Spleen (tissue), 7 donors: ENCODE measurements at regions not wholly inside any gene's neighbourhood (a gene's known extent, or its start where the extent isn't known, plus 50 kb on each side); places are given as distances from the start of the nearest gene placed in this dataset.

Source experiments
- POLR2A ChIP-seq, 3 donors: fragments of 450-650 bp; IDR thresholded peaks; one replicate each; pipeline ENCODE4 v1.5.1; 2017; ENCODE audit warnings: antibody characterized with exemption in 3 of 3, mild to moderate bottlenecking in 1 of 3
- TF ChIP-seq, protein P1 (sequence below), 11 experiments: fragments of 200-600 bp in 7 of 11; fragments of 450-650 bp in 4 of 11; sonication (generic) in 4 of 11; IDR thresholded peaks in 8 of 11; conservative IDR thresholded peaks in 3 of 11; 1 replicate in 7 of 11; 2 replicates in 4 of 11; pipeline versions ENCODE4 v1.4.0 to v1.8.0; 2016 to 2021; ENCODE audit warnings: antibody characterized with exemption in 11 of 11, inconsistent platforms in 4 of 11, mild to moderate bottlenecking in 1 of 11
- donor health status: DM: no; HTN: no; CAD: no; lungs with moderate emphysema.
- donor health status: DM: no; HTN: no; CAD: no.
- donor health status: DM: no; HTN: no; CAD: no.

DNA sequence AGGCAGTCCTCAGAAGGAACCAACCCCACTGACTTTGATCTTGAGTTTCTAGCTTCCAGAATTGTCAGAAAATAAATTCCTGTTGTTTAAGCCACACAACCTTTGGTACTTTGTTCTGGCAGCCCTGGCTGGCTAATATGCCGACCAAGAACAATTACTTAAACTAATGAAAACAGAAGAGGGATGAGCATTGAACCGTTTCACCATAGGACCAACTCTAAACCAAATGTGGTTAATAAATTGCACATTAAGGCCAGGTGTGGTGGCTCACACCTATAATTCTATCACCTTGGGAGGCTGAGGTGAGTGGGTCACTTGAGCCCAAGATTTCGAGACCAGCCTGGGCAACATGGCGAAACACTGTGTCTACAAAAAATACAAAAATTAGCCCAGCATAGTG, 160.9 kb upstream of the RAI14 start:
- TF ChIP-seq POLR2A (IDR thresholded peaks at IDR 0.05): no peak
- TF ChIP-seq, protein P1, sequence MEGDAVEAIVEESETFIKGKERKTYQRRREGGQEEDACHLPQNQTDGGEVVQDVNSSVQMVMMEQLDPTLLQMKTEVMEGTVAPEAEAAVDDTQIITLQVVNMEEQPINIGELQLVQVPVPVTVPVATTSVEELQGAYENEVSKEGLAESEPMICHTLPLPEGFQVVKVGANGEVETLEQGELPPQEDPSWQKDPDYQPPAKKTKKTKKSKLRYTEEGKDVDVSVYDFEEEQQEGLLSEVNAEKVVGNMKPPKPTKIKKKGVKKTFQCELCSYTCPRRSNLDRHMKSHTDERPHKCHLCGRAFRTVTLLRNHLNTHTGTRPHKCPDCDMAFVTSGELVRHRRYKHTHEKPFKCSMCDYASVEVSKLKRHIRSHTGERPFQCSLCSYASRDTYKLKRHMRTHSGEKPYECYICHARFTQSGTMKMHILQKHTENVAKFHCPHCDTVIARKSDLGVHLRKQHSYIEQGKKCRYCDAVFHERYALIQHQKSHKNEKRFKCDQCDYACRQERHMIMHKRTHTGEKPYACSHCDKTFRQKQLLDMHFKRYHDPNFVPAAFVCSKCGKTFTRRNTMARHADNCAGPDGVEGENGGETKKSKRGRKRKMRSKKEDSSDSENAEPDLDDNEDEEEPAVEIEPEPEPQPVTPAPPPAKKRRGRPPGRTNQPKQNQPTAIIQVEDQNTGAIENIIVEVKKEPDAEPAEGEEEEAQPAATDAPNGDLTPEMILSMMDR (IDR thresholded peaks at IDR 0.05 in 8 of 11, conservative IDR thresholded peaks at IDR 0.05 in 3 of 11): no peak
